ES-I3 (cell line): ENCODE measurements at regions not wholly inside any gene's neighbourhood (a gene's known extent, or its start where the extent isn't known, plus 50 kb on each side); places are given as distances from the start of the nearest gene placed in this dataset.

Experiments
- H3K36me3 ChIP-seq: 2 replicates; pipeline ENCODE4 v1.6.1; 2013; ENCODE audit warnings: mild to moderate bottlenecking, low read length, control low read depth, moderate library complexity; ENCODE audit not compliant: insufficient read depth
- H3K4me1 ChIP-seq: 2 replicates; pipeline ENCODE4 v1.6.1; 2013; ENCODE audit warnings: mild to moderate bottlenecking, control low read depth, low read length; ENCODE audit not compliant: insufficient read depth
- H3K9ac ChIP-seq: 2 replicates; pipeline ENCODE4 v1.6.1; 2013; ENCODE audit warnings: low read depth, mild to moderate bottlenecking, low read length, moderate library complexity
- H3K9me3 ChIP-seq: 2 replicates; pipeline ENCODE4 v1.6.1; 2013; ENCODE audit warnings: mild to moderate bottlenecking, low read length, moderate library complexity; ENCODE audit not compliant: control insufficient read depth, insufficient read depth

GRCh38 chr12:58601529-58601928 is 318.8 kb downstream of the LRIG3 start:
- H3K9ac ChIP-seq, result no peak overlapping the region
- H3K36me3 ChIP-seq, result no peaks in the 10 kb centered on the region
- no peaks in the 10 kb centered on the region for H3K4me1 ChIP-seq
- H3K9me3 ChIP-seq, result no peaks in the 10 kb centered on the region

DNA sequence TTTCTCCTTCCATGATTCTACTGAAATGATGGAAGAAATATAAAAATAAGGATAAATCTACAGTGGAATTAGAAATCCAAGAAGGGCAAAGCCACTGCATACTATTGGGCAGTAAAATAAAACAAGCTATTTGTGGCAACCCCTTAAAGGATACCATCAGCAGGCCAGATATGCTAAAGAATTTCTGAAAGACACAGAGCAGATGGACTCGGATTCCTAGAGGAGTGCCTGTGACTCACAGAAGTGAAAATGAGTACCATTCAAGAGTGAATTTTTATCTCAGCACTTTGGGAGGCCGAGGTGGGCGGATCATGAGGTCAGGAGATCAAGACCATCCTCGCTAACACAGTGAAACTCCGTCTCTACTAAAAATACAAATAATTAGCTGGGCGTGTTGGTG is 318.1 kb downstream of the LRIG3 start:
- no peak overlapping the region for H3K9ac ChIP-seq
- no peaks in the 10 kb centered on the region for H3K36me3 ChIP-seq
- no peaks in the 10 kb centered on the region for H3K9me3 ChIP-seq
- H3K4me1 ChIP-seq, result no peaks in the 10 kb centered on the region

GRCh38 chr12:58602736-58603135 is 317.6 kb downstream of the LRIG3 start:
- Histone ChIP-seq H3K9ac (no peak overlapping the region), H3K4me1 (no peaks in the 10 kb centered on the region), H3K36me3 (no peaks in the 10 kb centered on the region), H3K9me3 (no peaks in the 10 kb centered on the region)

- Histone ChIP-seq H3K36me3 (no peaks in the 10 kb centered on the region), H3K9ac (no peak overlapping the region), H3K9me3 (no peaks in the 10 kb centered on the region), H3K4me1 (no peaks in the 10 kb centered on the region)
These were observed 312.5 kb downstream of the LRIG3 start for GRCh38 chr12:58607805-58608204.

GRCh38 chr12:58608711-58609110 is 311.6 kb downstream of the LRIG3 start:
- Histone ChIP-seq H3K9ac (no peak overlapping the region), H3K9me3 (no peaks in the 10 kb centered on the region), H3K4me1 (no peaks in the 10 kb centered on the region), H3K36me3 (no peaks in the 10 kb centered on the region)

GRCh38 chr12:58615047-58615446 is 305.3 kb downstream of the LRIG3 start:
- H3K9ac ChIP-seq, result no peak overlapping the region
- H3K36me3 ChIP-seq, result no peaks in the 10 kb centered on the region
- H3K4me1 ChIP-seq, result no peaks in the 10 kb centered on the region
- H3K9me3 ChIP-seq, result no peaks in the 10 kb centered on the region

- H3K4me1 ChIP-seq, result no peaks in the 10 kb centered on the region
- no peaks in the 10 kb centered on the region for H3K9me3 ChIP-seq
- H3K9ac ChIP-seq, result no peak overlapping the region
- no peaks in the 10 kb centered on the region for H3K36me3 ChIP-seq
These were observed 304.7 kb downstream of the LRIG3 start for GRCh38 chr12:58615576-58615975.

DNA sequence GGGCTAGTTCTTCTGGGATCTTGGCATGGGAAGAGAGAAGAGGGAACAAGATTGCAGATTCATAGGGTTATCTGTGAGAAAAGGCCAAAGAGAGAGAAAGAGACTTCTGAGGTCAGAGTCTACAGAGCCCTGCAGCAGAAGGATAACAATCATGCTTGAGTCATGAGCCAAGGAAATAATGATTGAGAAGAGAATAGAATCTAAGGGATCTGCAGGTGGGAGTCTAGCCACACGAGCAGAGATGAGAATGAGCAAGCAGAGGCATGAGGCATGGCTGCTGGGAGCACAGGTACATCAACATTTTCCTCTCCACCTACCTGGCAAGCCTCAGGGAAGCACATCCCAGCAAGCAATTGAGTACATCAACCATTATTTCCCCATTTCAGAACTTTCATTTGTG is 303.7 kb downstream of the LRIG3 start:
- no peak overlapping the region for H3K9ac ChIP-seq
- no peaks in the 10 kb centered on the region for H3K4me1 ChIP-seq
- H3K36me3 ChIP-seq, result no peaks in the 10 kb centered on the region
- no peaks in the 10 kb centered on the region for H3K9me3 ChIP-seq

DNA sequence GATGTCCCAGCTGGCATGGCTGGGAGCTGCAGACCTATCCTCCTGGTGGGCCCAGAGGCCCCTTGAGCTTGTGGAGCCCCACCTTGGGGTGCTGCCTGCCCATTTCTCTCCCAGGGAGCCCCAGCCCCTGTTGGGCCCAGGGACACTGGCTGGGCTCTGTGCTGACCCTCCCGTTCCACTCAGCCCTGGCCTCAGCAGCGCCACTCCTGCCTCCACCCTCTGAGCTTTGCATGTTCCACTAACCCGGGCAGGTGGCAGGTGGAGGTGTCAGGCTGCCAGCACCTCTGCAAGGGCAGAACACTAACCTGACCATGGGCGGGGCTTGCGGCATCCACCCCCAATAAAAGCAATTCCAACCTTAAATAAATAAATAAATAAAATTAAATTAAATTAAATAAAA is 299.2 kb downstream of the LRIG3 start:
- H3K9me3 ChIP-seq, result peaks cover 3% of the 10 kb centered on the region; the same call in 1 of the 2 replicates
- H3K4me1 ChIP-seq, result no peaks in the 10 kb centered on the region
- H3K36me3 ChIP-seq, result no peaks in the 10 kb centered on the region
- H3K9ac ChIP-seq, result no peak overlapping the region

DNA sequence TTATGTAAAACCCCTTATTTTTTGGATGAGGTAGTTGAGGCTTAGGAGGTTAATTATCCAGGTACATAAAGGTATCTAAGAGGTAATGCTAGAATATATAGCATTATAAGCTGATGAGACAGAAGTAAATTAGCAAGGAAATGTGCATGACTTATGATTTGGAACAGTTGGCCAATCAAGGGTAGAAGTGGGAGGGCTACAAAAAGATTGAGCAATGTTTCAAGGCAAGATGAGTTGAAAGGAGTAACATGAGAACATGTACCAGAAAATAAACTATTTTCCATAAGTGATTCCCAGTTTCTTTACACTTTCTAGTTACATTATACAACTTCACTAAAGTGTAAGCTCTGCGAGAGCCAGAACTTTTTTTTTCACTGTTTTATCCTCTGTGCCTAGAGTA is 290.9 kb downstream of the LRIG3 start:
- H3K36me3 ChIP-seq, result no peaks in the 10 kb centered on the region
- H3K9ac ChIP-seq, result no peak overlapping the region
- peaks cover 3% of the 10 kb centered on the region; the same call in 1 of the 2 replicates for H3K9me3 ChIP-seq
- H3K4me1 ChIP-seq, result no peaks in the 10 kb centered on the region

GRCh38 chr12:58633479-58633878 is 286.8 kb downstream of the LRIG3 start:
- no peaks in the 10 kb centered on the region for H3K36me3 ChIP-seq
- no peak overlapping the region for H3K9ac ChIP-seq
- peaks cover 7% of the 10 kb centered on the region for H3K9me3 ChIP-seq
- H3K4me1 ChIP-seq, result no peaks in the 10 kb centered on the region

- no peaks in the 10 kb centered on the region for H3K36me3 ChIP-seq
- peaks cover 7% of the 10 kb centered on the region for H3K9me3 ChIP-seq
- no peak overlapping the region for H3K9ac ChIP-seq
- H3K4me1 ChIP-seq, result no peaks in the 10 kb centered on the region
These were observed 280.9 kb downstream of the LRIG3 start for GRCh38 chr12:58639318-58639934.

DNA sequence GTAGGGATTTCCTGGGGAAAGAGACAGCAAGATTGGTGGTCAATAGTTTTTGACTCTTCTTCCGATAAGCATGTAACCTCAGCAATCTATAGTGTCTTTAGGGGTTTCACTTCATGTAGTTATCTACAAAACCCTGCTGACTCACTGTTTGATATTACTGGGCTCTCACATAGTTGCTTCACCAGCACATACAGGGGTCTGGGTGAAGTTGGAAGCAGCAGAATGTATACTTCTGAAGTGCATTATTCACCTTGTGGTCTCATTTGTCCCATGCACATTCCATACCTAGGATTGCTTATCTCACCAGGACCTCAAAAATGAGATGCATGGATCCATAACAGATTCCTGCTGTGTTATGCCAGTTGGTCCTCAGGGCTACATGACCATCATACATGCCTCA is 280.0 kb downstream of the LRIG3 start:
- Histone ChIP-seq H3K9me3 (peaks cover 7% of the 10 kb centered on the region), H3K9ac (no peak overlapping the region), H3K36me3 (no peaks in the 10 kb centered on the region), H3K4me1 (no peaks in the 10 kb centered on the region)

- Histone ChIP-seq H3K36me3 (no peaks in the 10 kb centered on the region), H3K9me3 (no peaks in the 10 kb centered on the region), H3K9ac (no peak overlapping the region), H3K4me1 (no peaks in the 10 kb centered on the region)
These were observed 274.4 kb downstream of the LRIG3 start for GRCh38 chr12:58645946-58646345.

DNA sequence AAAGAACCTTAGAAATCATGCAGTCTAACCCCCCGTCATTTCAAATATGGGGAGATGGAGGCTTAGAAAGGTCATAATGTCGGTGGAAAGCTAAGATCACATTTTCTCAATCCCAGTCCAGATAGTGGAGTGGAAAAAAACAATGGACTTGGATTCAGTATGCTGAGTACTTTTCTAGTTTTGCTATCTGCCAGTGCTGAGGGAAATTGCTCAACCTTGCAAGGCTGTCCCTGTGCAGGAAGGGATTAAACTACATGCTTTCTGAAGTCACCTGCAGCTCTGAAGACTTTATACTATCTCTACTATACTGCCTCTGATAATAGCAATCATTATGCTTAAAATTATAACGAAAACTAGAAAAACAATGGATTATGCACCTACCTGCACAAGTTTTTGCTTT is 272.8 kb downstream of the LRIG3 start:
- no peaks in the 10 kb centered on the region for H3K36me3 ChIP-seq
- H3K9ac ChIP-seq, result no peak overlapping the region
- no peaks in the 10 kb centered on the region for H3K9me3 ChIP-seq
- H3K4me1 ChIP-seq, result no peaks in the 10 kb centered on the region

DNA sequence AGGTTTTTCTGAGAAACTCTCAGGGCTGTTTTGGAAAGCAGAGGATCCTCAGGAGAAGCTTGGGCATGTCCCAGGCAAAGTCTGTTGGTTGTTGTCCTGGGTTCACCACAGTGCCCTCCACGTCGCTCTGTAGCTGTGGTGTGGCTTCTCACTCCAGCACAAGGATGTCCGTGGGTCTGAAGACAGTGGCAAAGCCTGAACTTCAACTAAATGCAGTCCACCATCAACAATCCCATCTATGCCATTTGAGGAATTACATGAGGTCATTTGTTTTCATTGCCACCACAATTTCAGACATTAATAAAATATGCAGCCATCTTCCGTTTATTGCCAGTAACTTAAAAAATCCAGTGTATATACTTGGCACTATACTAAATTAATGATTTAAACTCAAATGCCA is 272.1 kb downstream of the LRIG3 start:
- peaks cover 3% of the 10 kb centered on the region; the same call in 1 of the 2 replicates for H3K9me3 ChIP-seq
- H3K9ac ChIP-seq, result no peak overlapping the region
- H3K36me3 ChIP-seq, result no peaks in the 10 kb centered on the region
- H3K4me1 ChIP-seq, result no peaks in the 10 kb centered on the region
